HCT116 (cell line): ENCODE measurements at regions not wholly inside any gene's neighbourhood (a gene's known extent, or its start where the extent isn't known, plus 50 kb on each side); places are given as distances from the start of the nearest gene placed in this dataset.

Experiments
- ATAC-seq: fragments of 200-7000 bp; cut with Tn5 transposase; 2 replicates; pipeline ENCODE4 v1.9.1; 2020; ENCODE audit warnings: mild to moderate bottlenecking, moderate library complexity
- BruUV-seq: library from RNA; stranded (reverse); fragments of 400-500 nt; replicated peaks from 2 replicates; lab custom pipeline; 2021; lab: Mats Ljungman, UMichigan
- CTCF ChIA-PET: fragments of 300-600 bp; sonication (Branson Sonifier 250); formaldehyde crosslinking; loops from one replicate; lab custom pipeline; 2021; ENCODE audit warnings: antibody characterized with exemption; lab: Charles Lee
- POLR2A ChIA-PET: fragments of 300-600, 350-600 bp; sonication (Branson Sonifier 250); formaldehyde crosslinking; loops from one replicate; lab custom pipeline; 2021; ENCODE audit warnings: antibody characterized with exemption; lab: Charles Lee
- RAD21 ChIA-PET, 2 experiments: fragments of 300-600 bp; sonication (Branson Sonifier 250); formaldehyde crosslinking; loops; one replicate each; lab custom pipeline; 2023; ENCODE audit warnings: low total read pairs in 2 of 2; ENCODE audit not compliant: uncharacterized antibody in 2 of 2, unreplicated experiment in 2 of 2, low non-redundant PET in 1 of 2; lab: Charles Lee
- DNase-seq: peaks from one replicate; pipeline ENCODE4 v3.0.0-alpha.2; 2010; ENCODE audit warnings: low read depth, low spot score
- H2AFZ ChIP-seq: fragments of 200-600 bp; shearing (Covaris generic), sonication (generic); 2 replicates; pipeline ENCODE4 v1.6.1; 2017; ENCODE audit warnings: low read depth, mixed run types, mixed read lengths, antibody characterized with exemption, low read length; ENCODE audit not compliant: poor library complexity, severe bottlenecking
- H3K27ac ChIP-seq: 2 replicates; pipeline ENCODE4 v1.5.1; 2012; ENCODE audit warnings: low read depth, low read length
- H3K27me3 ChIP-seq: fragments of 200-600 bp; sonication (generic); 2 replicates; pipeline ENCODE4 v1.6.1; 2016; ENCODE audit warnings: mixed run types, low read length, mixed read lengths; ENCODE audit not compliant: insufficient read depth
- H3K36me3 ChIP-seq, 2 experiments: fragments of 200-500 bp in 1 of 2; fragments of 200-600 bp in 1 of 2; sonication (Bioruptor generic) in 1 of 2; sonication (generic) in 1 of 2; 2 replicates each; pipeline versions ENCODE4 v1.5.1 to v1.6.1; 2014 to 2016; ENCODE audit warnings: low read length in 2 of 2, inconsistent platforms in 1 of 2, mixed read lengths in 1 of 2, mixed run types in 1 of 2; ENCODE audit not compliant: insufficient read depth in 2 of 2, control insufficient read depth in 1 of 2
- H3K4me1 ChIP-seq, 2 experiments: fragments of 200-600 bp in 1 of 2; sonication (generic) in 1 of 2; 2 replicates each; pipeline versions ENCODE4 v1.5.1 to v1.6.1; 2012 to 2017; ENCODE audit warnings: low read length in 2 of 2, inconsistent platforms in 1 of 2, mild to moderate bottlenecking in 1 of 2, mixed read lengths in 1 of 2, mixed run types in 1 of 2, moderate library complexity in 1 of 2; ENCODE audit not compliant: insufficient read depth in 2 of 2, control insufficient read depth in 1 of 2
- H3K4me2 ChIP-seq: fragments of 200-600 bp; sonication (generic); 2 replicates; pipeline ENCODE4 v1.6.1; 2017; ENCODE audit warnings: mixed run types, low read length, mixed read lengths
- H3K4me3 ChIP-seq, 2 experiments: fragments of 200-600 bp in 1 of 2; sonication (generic) in 1 of 2; replicated peaks in 1 of 2; 2 replicates each; pipeline ENCODE4 v1.5.1; 2011 to 2016; ENCODE audit warnings: low read length in 2 of 2, control low read depth in 1 of 2, low read depth in 1 of 2, mild to moderate bottlenecking in 1 of 2, mixed read lengths in 1 of 2, mixed run types in 1 of 2
- H3K79me2 ChIP-seq: fragments of 200-600 bp; sonication (generic); 2 replicates; pipeline ENCODE4 v1.6.1; 2017; ENCODE audit warnings: mild to moderate bottlenecking, mixed run types, low read length, moderate library complexity, mixed read lengths; ENCODE audit not compliant: insufficient read depth
- H3K9ac ChIP-seq: fragments of 200-600 bp; sonication (generic); 2 replicates; pipeline ENCODE4 v1.6.1; 2016; ENCODE audit warnings: low read length, mixed read lengths
- H3K9me2 ChIP-seq: fragments of 200-600 bp; sonication (generic), shearing (Covaris generic); 2 replicates; pipeline ENCODE4 v1.6.1; 2017; ENCODE audit warnings: mixed run types, mild to moderate bottlenecking, moderate library complexity; ENCODE audit not compliant: insufficient read depth
- H3K9me3 ChIP-seq, 2 experiments: fragments of 200-500 bp in 1 of 2; fragments of 200-600 bp in 1 of 2; sonication (Bioruptor generic) in 1 of 2; sonication (generic) in 1 of 2; 2 replicates each; pipeline ENCODE4 v1.6.1; 2014 to 2017; ENCODE audit warnings: low read length in 2 of 2, mixed read lengths in 2 of 2, inconsistent platforms in 1 of 2, low read depth in 1 of 2, mild to moderate bottlenecking in 1 of 2, mixed run types in 1 of 2, moderate library complexity in 1 of 2; ENCODE audit not compliant: control insufficient read depth in 1 of 2, insufficient read depth in 1 of 2
- H4K20me1 ChIP-seq: fragments of 200-600 bp; sonication (generic), shearing (Covaris generic); 2 replicates; pipeline ENCODE4 v1.6.1; 2017; ENCODE audit warnings: mixed run types, mild to moderate bottlenecking, moderate library complexity; ENCODE audit not compliant: insufficient read depth
- CBX3 ChIP-seq: IDR thresholded peaks from 2 replicates; pipeline ENCODE4 v1.6.1; 2012; ENCODE audit warnings: low read depth
- EZH2 ChIP-seq: fragments of 200-600 bp; sonication (generic); IDR thresholded peaks from 2 replicates; pipeline ENCODE4 v1.6.1; 2017; ENCODE audit warnings: antibody characterized with exemption, mixed run types
- FOSL1 ChIP-seq: IDR thresholded peaks from 2 replicates; pipeline ENCODE4 v1.6.1; 2012; ENCODE audit warnings: low read depth
- JUND ChIP-seq: IDR thresholded peaks from 2 replicates; pipeline ENCODE4 v1.6.1; 2012
- POLR2AphosphoS5 ChIP-seq: IDR thresholded peaks from 2 replicates; pipeline ENCODE4 v1.6.1; 2011; ENCODE audit warnings: mild to moderate bottlenecking, low read depth, low read length, moderate library complexity
- SP1 ChIP-seq: IDR thresholded peaks from 2 replicates; pipeline ENCODE4 v1.6.1; 2012; ENCODE audit warnings: low read depth
- intact Hi-C: fragments of 100-400 bp; cut with micrococcal nuclease; formaldehyde crosslinking; loops from 2 replicates; pipeline ENCODE4 v1.10.0; 2022
- TF ChIP-seq, protein P1 (sequence below): IDR thresholded peaks from 2 replicates; pipeline ENCODE4 v1.6.1; 2011; ENCODE audit warnings: mild to moderate bottlenecking, low read length, moderate library complexity; ENCODE audit not compliant: insufficient replicate concordance; ENCODE audit errors: extremely low read depth
- TF ChIP-seq, protein P2 (sequence below), 3 experiments: fragments of 200-600 bp in 1 of 3; sonication (generic) in 1 of 3; IDR thresholded peaks in 2 of 3; conservative IDR thresholded peaks in 1 of 3; 2 replicates each; pipeline ENCODE4 v1.5.1; 2012 to 2017; ENCODE audit warnings: low read depth in 2 of 3, low read length in 2 of 3, antibody characterized with exemption in 1 of 3, borderline replicate concordance in 1 of 3, control low read depth in 1 of 3, mild to moderate bottlenecking in 1 of 3, mixed read lengths in 1 of 3, mixed run types in 1 of 3, moderate library complexity in 1 of 3; ENCODE audit not compliant: insufficient read depth in 1 of 3
- TF ChIP-seq, protein P3 (sequence below): IDR thresholded peaks from 2 replicates; pipeline ENCODE4 v1.6.1; 2012

DNA sequence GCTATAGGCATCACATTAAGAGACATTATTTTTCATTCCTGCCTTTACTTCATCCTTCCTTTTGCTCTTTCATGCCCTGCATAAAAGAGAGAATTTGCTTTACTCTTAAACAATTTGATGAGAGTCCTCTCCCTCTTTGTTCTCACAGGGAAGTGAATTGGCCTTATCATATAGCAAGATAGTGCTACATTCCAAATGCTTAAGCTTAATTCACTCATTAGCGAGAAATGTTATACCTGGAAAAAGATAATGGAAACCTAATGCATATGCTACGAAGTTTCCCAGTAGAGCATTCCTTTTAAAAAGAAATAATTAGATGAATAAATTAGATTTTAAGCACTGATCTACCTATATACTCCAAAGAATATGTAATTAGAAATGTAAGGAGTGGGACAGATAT lies 798.8 kb downstream of the C12orf50 start:
- Histone ChIP-seq H3K9me3 (no peaks in the 10 kb centered on the region), H3K4me3 (no peak overlapping the region)
- no peak for TF ChIP-seq CBX3
- TF ChIP-seq FOSL1 = no peak
- TF ChIP-seq SP1 = no peak
- TF ChIP-seq EZH2 = no peak
- TF ChIP-seq, protein P1, sequence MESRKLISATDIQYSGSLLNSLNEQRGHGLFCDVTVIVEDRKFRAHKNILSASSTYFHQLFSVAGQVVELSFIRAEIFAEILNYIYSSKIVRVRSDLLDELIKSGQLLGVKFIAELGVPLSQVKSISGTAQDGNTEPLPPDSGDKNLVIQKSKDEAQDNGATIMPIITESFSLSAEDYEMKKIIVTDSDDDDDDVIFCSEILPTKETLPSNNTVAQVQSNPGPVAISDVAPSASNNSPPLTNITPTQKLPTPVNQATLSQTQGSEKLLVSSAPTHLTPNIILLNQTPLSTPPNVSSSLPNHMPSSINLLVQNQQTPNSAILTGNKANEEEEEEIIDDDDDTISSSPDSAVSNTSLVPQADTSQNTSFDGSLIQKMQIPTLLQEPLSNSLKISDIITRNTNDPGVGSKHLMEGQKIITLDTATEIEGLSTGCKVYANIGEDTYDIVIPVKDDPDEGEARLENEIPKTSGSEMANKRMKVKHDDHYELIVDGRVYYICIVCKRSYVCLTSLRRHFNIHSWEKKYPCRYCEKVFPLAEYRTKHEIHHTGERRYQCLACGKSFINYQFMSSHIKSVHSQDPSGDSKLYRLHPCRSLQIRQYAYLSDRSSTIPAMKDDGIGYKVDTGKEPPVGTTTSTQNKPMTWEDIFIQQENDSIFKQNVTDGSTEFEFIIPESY = no peak
- no peak for TF ChIP-seq POLR2AphosphoS5
- no peak for TF ChIP-seq JUND
- TF ChIP-seq, protein P2, sequence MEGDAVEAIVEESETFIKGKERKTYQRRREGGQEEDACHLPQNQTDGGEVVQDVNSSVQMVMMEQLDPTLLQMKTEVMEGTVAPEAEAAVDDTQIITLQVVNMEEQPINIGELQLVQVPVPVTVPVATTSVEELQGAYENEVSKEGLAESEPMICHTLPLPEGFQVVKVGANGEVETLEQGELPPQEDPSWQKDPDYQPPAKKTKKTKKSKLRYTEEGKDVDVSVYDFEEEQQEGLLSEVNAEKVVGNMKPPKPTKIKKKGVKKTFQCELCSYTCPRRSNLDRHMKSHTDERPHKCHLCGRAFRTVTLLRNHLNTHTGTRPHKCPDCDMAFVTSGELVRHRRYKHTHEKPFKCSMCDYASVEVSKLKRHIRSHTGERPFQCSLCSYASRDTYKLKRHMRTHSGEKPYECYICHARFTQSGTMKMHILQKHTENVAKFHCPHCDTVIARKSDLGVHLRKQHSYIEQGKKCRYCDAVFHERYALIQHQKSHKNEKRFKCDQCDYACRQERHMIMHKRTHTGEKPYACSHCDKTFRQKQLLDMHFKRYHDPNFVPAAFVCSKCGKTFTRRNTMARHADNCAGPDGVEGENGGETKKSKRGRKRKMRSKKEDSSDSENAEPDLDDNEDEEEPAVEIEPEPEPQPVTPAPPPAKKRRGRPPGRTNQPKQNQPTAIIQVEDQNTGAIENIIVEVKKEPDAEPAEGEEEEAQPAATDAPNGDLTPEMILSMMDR (IDR thresholded peaks at IDR 0.05 in 2 of 3, conservative IDR thresholded peaks at IDR 0.05 in 1 of 3; ENCODE audit: borderline replicate concordance in 1 of 3, insufficient read depth in 1 of 3, low read depth in 2 of 3, low read length in 2 of 3) = no peak
- TF ChIP-seq, protein P3, sequence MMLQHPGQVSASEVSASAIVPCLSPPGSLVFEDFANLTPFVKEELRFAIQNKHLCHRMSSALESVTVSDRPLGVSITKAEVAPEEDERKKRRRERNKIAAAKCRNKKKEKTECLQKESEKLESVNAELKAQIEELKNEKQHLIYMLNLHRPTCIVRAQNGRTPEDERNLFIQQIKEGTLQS = no peak
- TF ChIP-seq, all 23 proteins: peak for 0
- no peak overlapping the region for H3K9ac ChIP-seq
- ChIA-PET RAD21 (no interaction called here), POLR2A (no interaction called here), CTCF (no interaction called here)
- H3K36me3 ChIP-seq = no peaks in the 10 kb centered on the region
- no peak overlapping the region for H2AFZ ChIP-seq
- DNase-seq (no peak), ATAC-seq (no peak)
- H3K4me2 ChIP-seq = no peak overlapping the region
- no peaks in the 10 kb centered on the region for H3K27me3 ChIP-seq
- H3K9me2 ChIP-seq = no peaks in the 10 kb centered on the region
- no peaks in the 10 kb centered on the region for H4K20me1 ChIP-seq
- no peaks in the 10 kb centered on the region for H3K4me1 ChIP-seq
- H3K79me2 ChIP-seq = no peaks in the 10 kb centered on the region
- H3K27ac ChIP-seq = no peak overlapping the region
- no TSS peak for BruUV-seq
- intact Hi-C loops = no loop called here
